GM23248 (cell line): ENCODE measurements at regions not wholly inside any gene's neighbourhood (a gene's known extent, or its start where the extent isn't known, plus 50 kb on each side); places are given as distances from the start of the nearest gene placed in this dataset.

Source experiments
- DNase-seq: peaks from one replicate; pipeline ENCODE4 v3.0.0-alpha.2; 2015
- H2AFZ ChIP-seq: fragments of 200-600 bp; sonication (generic); 2 replicates; pipeline ENCODE4 v1.6.1; 2016; ENCODE audit warnings: antibody characterized with exemption
- H3F3A ChIP-seq: fragments of 200-600 bp; sonication (generic); 2 replicates; pipeline ENCODE4 v1.6.1; 2016; ENCODE audit warnings: mild to moderate bottlenecking, antibody characterized with exemption, mixed run types; ENCODE audit not compliant: insufficient read depth
- H3K27ac ChIP-seq: fragments of 200-600 bp; sonication (generic); 2 replicates; pipeline ENCODE4 v1.5.1; 2016; ENCODE audit warnings: mild to moderate bottlenecking
- H3K27me3 ChIP-seq: fragments of 200-600 bp; sonication (generic); replicated peaks from 2 replicates; pipeline ENCODE4 v1.6.1; 2016; ENCODE audit warnings: mild to moderate bottlenecking; ENCODE audit not compliant: insufficient read depth
- H3K36me3 ChIP-seq: fragments of 200-600 bp; sonication (generic); 2 replicates; pipeline ENCODE4 v1.6.1; 2016; ENCODE audit warnings: low read depth, mild to moderate bottlenecking
- H3K4me1 ChIP-seq: fragments of 200-600 bp; sonication (generic); 2 replicates; pipeline ENCODE4 v1.6.1; 2016; ENCODE audit warnings: mild to moderate bottlenecking; ENCODE audit not compliant: insufficient read depth
- H3K4me2 ChIP-seq: fragments of 200-600 bp; sonication (generic); one replicate; pipeline ENCODE4 v1.6.1; 2016; ENCODE audit warnings: mild to moderate bottlenecking; ENCODE audit not compliant: unreplicated experiment
- H3K4me3 ChIP-seq: fragments of 200-600 bp; sonication (generic); 2 replicates; pipeline ENCODE4 v1.5.1; 2016; ENCODE audit warnings: mild to moderate bottlenecking
- H3K79me2 ChIP-seq: fragments of 200-600 bp; sonication (generic); 2 replicates; pipeline ENCODE4 v1.6.1; 2016; ENCODE audit warnings: mild to moderate bottlenecking; ENCODE audit not compliant: insufficient read depth
- H3K9ac ChIP-seq: fragments of 200-600 bp; sonication (generic); 2 replicates; pipeline ENCODE4 v1.6.1; 2016; ENCODE audit warnings: mild to moderate bottlenecking
- H3K9me2 ChIP-seq: fragments of 200-600 bp; sonication (generic); 2 replicates; pipeline ENCODE4 v1.6.1; 2016; ENCODE audit warnings: mixed run types, mild to moderate bottlenecking, moderate library complexity; ENCODE audit not compliant: insufficient read depth
- H3K9me3 ChIP-seq: fragments of 200-600 bp; sonication (generic); one replicate; pipeline ENCODE4 v1.6.1; 2017; ENCODE audit warnings: low read depth
- H4K20me1 ChIP-seq: fragments of 200-600 bp; sonication (generic); 2 replicates; pipeline ENCODE4 v1.6.0; 2016; ENCODE audit not compliant: insufficient read depth
- EZH2 ChIP-seq: fragments of 200-600 bp; sonication (generic); IDR thresholded peaks from 2 replicates; pipeline ENCODE4 v1.6.1; 2018; ENCODE audit warnings: antibody characterized with exemption, mild to moderate bottlenecking; ENCODE audit not compliant: insufficient read depth, poor library complexity, severe bottlenecking
- EZH2phosphoT487 ChIP-seq: fragments of 200-600 bp; sonication (generic); IDR thresholded peaks from 2 replicates; pipeline ENCODE4 v1.6.1; 2018; ENCODE audit warnings: antibody characterized with exemption, moderate library complexity, mild to moderate bottlenecking, low read depth; ENCODE audit not compliant: insufficient read depth
- WGBS, 2 experiments: methylation state at CpG; one replicate each; pipeline ENCODE4 v1.1.6; 2015 to 2017; ENCODE audit warnings: low lambda C conversion rate in 2 of 2, low coverage in 1 of 2; ENCODE audit errors: missing lambda C conversion rate in 2 of 2; 5-methylcytosine and 5-hydroxymethylcytosine counted together
- in situ Hi-C: fragments of 300-500 bp; cut with MboI; formaldehyde crosslinking; loops from 2 replicates; pipeline ENCODE4 v1.15.0; 2020

DNA sequence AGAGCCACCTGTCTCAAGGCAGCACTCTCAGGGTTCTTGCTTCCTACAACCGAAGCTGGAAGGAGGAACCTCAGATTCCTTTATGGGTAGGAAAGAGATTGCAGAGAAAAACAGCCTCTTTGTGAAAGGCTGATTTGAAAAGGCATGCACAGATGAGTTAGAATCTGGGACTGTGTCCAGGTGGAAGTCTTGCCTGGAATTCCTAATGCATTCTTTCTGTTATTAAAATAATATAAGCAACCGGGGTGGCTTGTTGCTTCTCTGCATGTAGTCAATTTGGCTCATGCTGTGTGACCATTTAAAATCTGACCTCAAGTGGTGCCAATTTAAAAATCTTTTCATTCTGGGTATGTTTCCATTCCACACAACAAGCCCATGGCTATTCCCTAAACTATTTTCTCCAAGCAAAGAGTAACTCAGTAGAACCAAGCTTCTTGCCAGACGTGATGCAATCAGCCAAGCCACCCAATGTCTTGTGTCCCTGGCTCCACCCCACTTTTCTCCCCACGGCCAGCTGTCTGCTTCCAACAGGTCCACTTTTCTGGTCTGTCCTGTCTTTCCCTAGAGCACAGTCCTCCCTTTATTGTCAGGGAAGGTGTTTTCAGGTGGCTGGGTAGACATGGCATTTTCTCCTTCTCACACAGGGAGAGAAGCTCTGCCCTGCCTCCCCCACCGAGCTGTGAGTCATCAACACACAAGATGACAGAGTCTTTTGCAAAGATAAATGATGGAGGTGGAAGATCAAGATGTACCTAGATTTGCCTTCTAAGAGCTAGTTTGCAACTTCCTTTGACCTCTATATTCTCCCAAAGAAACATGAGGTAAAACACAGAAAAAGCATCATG is 394.3 kb downstream of the FOXO1 start:
- in situ Hi-C loops: no loop called here
- no peaks in the 10 kb centered on the region for H3K9me3 ChIP-seq
- no peaks in the 10 kb centered on the region for H4K20me1 ChIP-seq
- peak; percentile 82 for DNase-seq
- H3K36me3 ChIP-seq: no peaks in the 10 kb centered on the region
- TF ChIP-seq EZH2 (no peak), EZH2phosphoT487 (no peak)
- 1 to 2% methylated on average over 5 of the region's 5 CpGs for WGBS, 2 experiments
- H3K9ac ChIP-seq: no peak overlapping the region
- peak overlapping the region; percentile 42 for H3K27ac ChIP-seq
- H2AFZ ChIP-seq: 0 out of 2 replicates have a peak overlapping the region, but pooled peaks have one; percentile 20
- no peaks in the 10 kb centered on the region for H3K9me2 ChIP-seq
- peaks cover 22% of the 10 kb centered on the region for H3F3A ChIP-seq
- peak overlapping the region; percentile 25; the same call in 1 of the 2 replicates for H3K4me3 ChIP-seq
- H3K4me2 ChIP-seq: peak overlapping the region; percentile 59
- H3K79me2 ChIP-seq: no peaks in the 10 kb centered on the region
- no peaks in the 10 kb centered on the region for H3K27me3 ChIP-seq
- peaks cover 25% of the 10 kb centered on the region for H3K4me1 ChIP-seq

DNA sequence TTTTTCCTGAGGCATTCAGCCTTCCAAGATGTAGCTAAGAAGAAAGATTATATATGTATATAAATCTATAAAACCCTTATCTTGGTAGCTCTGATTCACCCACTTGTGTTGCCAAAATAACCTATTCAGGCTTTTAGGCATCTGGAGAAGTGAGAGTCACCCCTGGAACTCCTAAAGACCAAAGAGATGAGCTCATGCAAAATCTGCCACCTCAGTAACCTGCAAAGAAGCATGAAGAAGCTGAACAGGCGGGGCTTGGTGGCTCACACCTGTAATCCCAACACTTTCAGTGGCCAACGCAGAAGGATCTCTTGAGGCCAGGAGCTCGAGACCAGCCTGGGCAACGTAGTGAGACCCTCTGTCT is 393.7 kb downstream of the FOXO1 start:
- peak overlapping the region; percentile 25; the same call in 1 of the 2 replicates for H3K4me3 ChIP-seq
- TF ChIP-seq EZH2: no peak
- no peak for TF ChIP-seq EZH2phosphoT487
- no peaks in the 10 kb centered on the region for H3K79me2 ChIP-seq
- peaks cover 22% of the 10 kb centered on the region for H3F3A ChIP-seq
- no peak overlapping the region for H3K9ac ChIP-seq
- H4K20me1 ChIP-seq: no peaks in the 10 kb centered on the region
- no peaks in the 10 kb centered on the region; the same call in 1 of the 2 replicates for H3K27me3 ChIP-seq
- peak overlapping the region; percentile 59 for H3K4me2 ChIP-seq
- no peak overlapping the region for H2AFZ ChIP-seq
- H3K9me3 ChIP-seq: no peaks in the 10 kb centered on the region
- 92 to 93% methylated on average over 4 of the region's 4 CpGs for WGBS, 2 experiments
- in situ Hi-C loops: no loop called here
- peaks cover 25% of the 10 kb centered on the region for H3K4me1 ChIP-seq
- no peaks in the 10 kb centered on the region for H3K36me3 ChIP-seq
- H3K9me2 ChIP-seq: no peaks in the 10 kb centered on the region
- DNase-seq: peak; percentile 56
- peak overlapping the region; percentile 42 for H3K27ac ChIP-seq

DNA sequence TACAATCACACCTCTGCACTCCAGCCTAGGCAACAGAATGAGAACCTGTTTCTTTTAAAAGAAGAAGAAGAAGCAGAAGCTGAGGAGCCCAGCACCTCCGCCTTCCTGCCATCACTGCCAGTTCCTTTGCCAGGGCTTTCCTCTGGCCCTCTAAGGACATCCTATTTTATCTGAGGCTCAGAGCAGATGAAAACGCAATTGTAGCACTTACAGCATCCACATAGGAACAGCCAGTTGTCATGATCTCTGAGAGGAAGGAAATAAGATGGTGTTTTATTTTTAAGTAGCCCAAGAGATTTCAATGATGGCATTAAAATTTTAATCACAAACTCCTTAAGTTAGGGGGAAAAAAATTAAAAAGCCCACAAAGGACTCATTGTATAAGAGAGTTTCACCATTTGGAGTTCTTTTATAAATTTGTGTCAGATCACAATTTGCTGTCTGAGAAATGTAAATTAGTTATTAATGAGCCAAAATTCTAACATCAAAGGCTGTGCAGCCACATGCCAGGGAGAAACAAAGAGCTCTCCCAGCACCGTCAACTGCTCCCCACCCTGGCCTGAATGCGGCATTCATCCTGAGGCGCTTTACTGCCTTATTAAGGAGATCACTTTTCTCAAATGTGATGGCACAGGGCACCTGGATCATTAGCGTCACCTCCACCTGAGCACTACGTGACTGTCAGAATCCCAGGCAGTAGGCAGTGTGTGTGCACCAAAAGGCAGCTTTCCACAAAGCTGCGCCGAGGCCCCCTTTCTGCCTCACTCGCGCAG is 393.0 kb downstream of the FOXO1 start:
- Histone ChIP-seq H4K20me1 (no peaks in the 10 kb centered on the region), H3K27me3 (no peaks in the 10 kb centered on the region; the same call in 1 of the 2 replicates), H3K4me1 (peaks cover 25% of the 10 kb centered on the region), H3K9me3 (no peaks in the 10 kb centered on the region), H3K9ac (no peak overlapping the region), H3K4me3 (no peak overlapping the region), H3F3A (peaks cover 22% of the 10 kb centered on the region), H3K79me2 (no peaks in the 10 kb centered on the region), H2AFZ (no peak overlapping the region), H3K27ac (no peak overlapping the region), H3K36me3 (no peaks in the 10 kb centered on the region), H3K4me2 (no peak overlapping the region), H3K9me2 (no peaks in the 10 kb centered on the region)
- TF ChIP-seq EZH2phosphoT487: no peak
- 92 to 93% methylated on average over 11 of the region's 11 CpGs for WGBS, 2 experiments
- DNase-seq: no peak
- in situ Hi-C loops: no loop called here

DNA sequence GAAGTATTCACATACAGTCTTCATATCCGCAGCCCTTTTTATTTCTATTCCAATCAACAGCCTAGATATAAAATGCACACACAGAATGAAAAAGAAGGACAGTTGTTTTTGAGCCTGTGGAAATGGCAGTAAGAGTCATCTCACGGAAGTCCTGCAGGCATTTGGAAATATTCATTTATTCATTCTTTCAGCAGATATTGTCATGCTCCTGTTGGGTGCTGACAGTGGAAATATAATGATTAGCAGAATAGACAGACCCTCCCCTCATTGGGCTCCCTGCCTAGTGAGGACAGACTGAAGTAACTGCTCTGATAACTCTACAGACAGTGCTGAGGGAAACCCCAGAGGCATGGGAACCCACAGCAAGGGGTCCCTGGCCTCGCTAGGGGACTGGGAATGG is 392.3 kb downstream of the FOXO1 start:
- in situ Hi-C loops: no loop called here
- Histone ChIP-seq H3K27me3 (no peaks in the 10 kb centered on the region; the same call in 1 of the 2 replicates), H3K9ac (no peak overlapping the region), H3K9me2 (no peaks in the 10 kb centered on the region), H4K20me1 (no peaks in the 10 kb centered on the region), H3K4me2 (no peak overlapping the region), H3K4me3 (no peak overlapping the region), H3K27ac (no peak overlapping the region), H2AFZ (no peak overlapping the region), H3K9me3 (no peaks in the 10 kb centered on the region), H3K4me1 (peaks cover 25% of the 10 kb centered on the region), H3F3A (peaks cover 22% of the 10 kb centered on the region), H3K36me3 (no peaks in the 10 kb centered on the region), H3K79me2 (no peaks in the 10 kb centered on the region)
- no peak for TF ChIP-seq EZH2
- TF ChIP-seq EZH2phosphoT487: no peak
- WGBS, 2 experiments: 77 to 81% methylated on average over 3 of the region's 3 CpGs
- no peak for DNase-seq
